22Rv1 (cell line): ENCODE measurements at regions not wholly inside any gene's neighbourhood (a gene's known extent, or its start where the extent isn't known, plus 50 kb on each side); places are given as distances from the start of the nearest gene placed in this dataset.

Source experiments
- ZFX ChIP-seq: fragments of 450-650 bp; IDR thresholded peaks from 2 replicates; pipeline ENCODE4 v1.6.1; 2017; ENCODE audit warnings: antibody characterized with exemption, borderline replicate concordance
- TF ChIP-seq, protein P1 (sequence below): fragments of 450-650 bp; IDR thresholded peaks from 2 replicates; pipeline ENCODE4 v1.5.1; 2017; ENCODE audit warnings: mild to moderate bottlenecking

- TF ChIP-seq, protein P1, sequence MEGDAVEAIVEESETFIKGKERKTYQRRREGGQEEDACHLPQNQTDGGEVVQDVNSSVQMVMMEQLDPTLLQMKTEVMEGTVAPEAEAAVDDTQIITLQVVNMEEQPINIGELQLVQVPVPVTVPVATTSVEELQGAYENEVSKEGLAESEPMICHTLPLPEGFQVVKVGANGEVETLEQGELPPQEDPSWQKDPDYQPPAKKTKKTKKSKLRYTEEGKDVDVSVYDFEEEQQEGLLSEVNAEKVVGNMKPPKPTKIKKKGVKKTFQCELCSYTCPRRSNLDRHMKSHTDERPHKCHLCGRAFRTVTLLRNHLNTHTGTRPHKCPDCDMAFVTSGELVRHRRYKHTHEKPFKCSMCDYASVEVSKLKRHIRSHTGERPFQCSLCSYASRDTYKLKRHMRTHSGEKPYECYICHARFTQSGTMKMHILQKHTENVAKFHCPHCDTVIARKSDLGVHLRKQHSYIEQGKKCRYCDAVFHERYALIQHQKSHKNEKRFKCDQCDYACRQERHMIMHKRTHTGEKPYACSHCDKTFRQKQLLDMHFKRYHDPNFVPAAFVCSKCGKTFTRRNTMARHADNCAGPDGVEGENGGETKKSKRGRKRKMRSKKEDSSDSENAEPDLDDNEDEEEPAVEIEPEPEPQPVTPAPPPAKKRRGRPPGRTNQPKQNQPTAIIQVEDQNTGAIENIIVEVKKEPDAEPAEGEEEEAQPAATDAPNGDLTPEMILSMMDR: no peak
- no peak for TF ChIP-seq ZFX
Observed at GRCh38 chr7:68492359-68492690, 1106.0 kb upstream of the AUTS2 start.
